ENCODE measurements at regions not wholly inside any gene's neighbourhood (a gene's known extent, or its start where the extent isn't known, plus 50 kb on each side); places are given as distances from the start of the nearest gene placed in this dataset.

GRCh38 chr7:96410126-96410839 lies 88.4 kb upstream of the SLC25A13 start:
- no peak for DNase-seq (ENCODE audit: low spot score)

DNA sequence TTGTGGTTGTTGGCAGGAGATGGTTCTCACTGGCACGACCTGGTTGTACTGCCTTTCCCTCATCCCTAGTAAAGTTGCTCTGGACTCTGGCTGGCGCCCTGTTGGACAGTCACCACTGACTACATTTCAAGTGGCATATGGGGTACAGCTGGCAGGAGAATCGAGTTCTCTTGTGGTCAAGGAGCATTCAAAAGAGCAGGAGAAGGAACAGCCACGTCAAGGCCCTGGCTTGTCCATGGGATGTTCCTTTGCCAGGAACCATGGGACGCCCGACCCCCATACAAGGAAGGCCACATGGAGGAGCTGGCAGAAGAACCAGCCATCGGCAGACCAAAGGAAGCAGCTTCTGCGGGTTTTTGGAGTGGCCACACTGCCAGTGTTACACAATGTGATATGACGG lies 87.0 kb upstream of the SLC25A13 start:
- DNase-seq (ENCODE audit: low spot score) = no peak

DNA sequence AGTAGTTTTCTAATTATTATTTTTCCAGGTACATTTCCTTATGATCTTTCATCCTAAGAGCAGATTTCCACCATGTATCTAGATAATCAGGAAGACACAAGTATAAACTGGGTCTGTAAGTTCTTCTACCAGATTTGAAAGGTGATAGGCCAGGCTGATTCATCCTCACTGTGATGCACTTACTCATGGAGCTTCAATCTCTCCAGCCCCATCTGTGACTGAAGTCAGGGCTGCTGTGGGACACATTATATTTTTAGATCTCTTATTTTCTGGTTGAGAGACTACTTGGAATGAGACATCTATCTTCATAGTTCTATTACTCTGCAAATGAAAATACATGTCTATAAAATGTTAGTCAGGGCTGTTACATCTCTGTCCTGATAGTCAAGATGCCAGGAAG lies 85.5 kb upstream of the SLC25A13 start:
- no peak for DNase-seq (ENCODE audit: low spot score)

DNA sequence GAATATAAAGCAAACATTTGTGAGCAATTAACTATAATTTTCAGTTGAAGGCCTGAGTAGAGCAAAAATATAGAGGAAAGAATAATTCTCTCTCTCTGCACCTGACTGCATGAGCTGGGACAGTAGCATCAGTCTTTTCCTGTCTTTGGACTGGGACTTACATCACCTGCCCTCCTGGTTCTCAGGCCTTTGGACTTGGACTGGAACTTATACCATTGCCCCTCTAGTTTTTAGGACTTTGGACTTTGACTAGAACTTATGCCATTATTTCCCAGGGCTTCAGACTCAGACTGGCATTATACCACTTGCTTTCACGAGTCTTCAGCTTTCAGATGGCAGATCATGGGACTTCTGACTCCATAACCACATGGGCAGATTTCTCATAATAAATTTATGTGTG lies 81.0 kb upstream of the SLC25A13 start:
- DNase-seq (ENCODE audit: low spot score) = no peak

- DNase-seq (ENCODE audit: low spot score) = no peak
These were observed 79.3 kb upstream of the SLC25A13 start for GRCh38 chr7:96401200-96401599.

- no peak for DNase-seq (ENCODE audit: low spot score)
These were observed 78.6 kb upstream of the SLC25A13 start for GRCh38 chr7:96400518-96400917.

DNA sequence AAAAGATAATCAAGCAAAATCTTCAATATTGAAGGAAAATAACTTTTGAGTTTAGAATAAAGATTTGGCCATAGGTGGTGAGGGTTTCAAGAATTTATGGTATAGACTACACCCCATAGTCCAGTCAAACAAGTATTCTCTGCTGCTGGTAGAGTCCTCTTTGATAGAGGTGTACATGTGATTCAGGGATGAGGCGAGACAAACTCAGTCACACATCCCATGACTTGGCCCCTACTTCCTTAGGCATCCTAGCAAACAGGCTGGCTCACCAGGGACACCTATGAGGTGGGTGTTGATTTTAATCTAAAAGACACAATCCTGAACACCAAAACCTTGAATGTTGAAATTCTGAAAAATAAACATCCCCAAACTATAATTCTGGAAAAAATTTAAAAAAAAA lies 78.1 kb upstream of the SLC25A13 start:
- no peak for DNase-seq (ENCODE audit: low spot score)

GRCh38 chr7:96397936-96398598 lies 76.2 kb upstream of the SLC25A13 start:
- no peak for DNase-seq (ENCODE audit: low spot score)

DNA sequence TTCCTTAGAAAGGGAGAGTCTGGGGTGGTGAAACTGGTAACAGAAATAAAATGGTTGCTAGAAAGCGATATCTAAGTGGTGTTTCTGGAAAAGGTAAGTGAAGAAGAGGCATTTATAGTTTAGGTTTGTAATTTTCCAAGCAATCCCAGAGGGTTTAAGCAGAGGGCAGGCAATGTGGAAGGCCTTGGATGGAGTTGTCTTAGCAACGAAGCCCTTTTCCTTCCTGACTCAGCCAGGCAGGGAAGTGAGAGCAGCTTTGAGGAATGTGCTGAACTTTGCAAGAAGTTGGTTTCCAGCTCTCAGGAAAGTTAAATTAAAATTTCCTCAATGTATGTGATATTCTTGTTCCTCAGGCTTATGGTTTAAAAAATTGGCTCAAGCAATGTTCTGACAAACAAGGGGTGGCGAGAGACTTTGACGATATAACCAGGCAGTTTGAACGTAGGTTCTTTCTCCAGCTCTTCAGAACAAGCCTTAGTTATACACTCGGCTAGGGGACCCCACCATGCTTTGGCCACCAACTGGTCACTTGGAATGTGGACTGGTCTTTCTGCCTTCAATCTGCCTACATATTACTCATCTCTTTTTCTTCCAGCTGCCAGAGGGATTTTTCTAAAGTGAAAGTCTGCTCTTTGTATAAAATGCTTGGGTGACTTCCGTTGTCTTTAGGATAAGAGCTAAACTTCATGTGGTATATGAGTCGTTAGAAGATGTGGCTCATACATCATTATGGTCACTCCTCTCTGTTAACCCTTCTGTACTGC lies 66.9 kb upstream of the SLC25A13 start:
- no peak for DNase-seq (ENCODE audit: low spot score)

DNA sequence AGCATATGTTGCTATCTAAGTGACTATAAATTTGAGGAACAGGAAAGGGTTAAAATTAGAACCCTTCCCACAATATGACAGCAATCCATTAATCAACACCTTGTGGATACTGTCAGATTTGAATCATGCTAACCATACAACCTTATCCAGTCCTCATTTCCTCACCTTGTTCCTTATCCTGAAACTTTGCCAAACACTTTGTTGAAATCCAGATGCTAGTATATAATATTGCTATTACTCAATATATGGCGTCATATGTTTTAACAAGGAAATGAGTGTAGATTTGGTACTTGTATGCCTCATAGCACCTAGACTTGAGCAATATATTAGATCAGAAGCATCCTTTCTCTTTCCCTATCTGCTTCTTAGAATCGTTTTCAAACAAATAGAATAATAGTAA lies 66.3 kb upstream of the SLC25A13 start:
- no peak for DNase-seq (ENCODE audit: low spot score)

GRCh38 chr7:96380111-96380512 lies 58.2 kb upstream of the SLC25A13 start:
- no peak for DNase-seq (ENCODE audit: low spot score)

GRCh38 chr7:96377399-96377798 lies 55.5 kb upstream of the SLC25A13 start:
- no peak for DNase-seq (ENCODE audit: low spot score)

Small RNAs in the stretch of these regions (small RNA-seq; reads per million reads assigned to genes)
- 0 reads per million in 2 experiments for gene RNU7-188P

Data from SK-N-DZ (cell line).